BJ (cell line): ENCODE measurements at regions not wholly inside any gene's neighbourhood (a gene's known extent, or its start where the extent isn't known, plus 50 kb on each side); places are given as distances from the start of the nearest gene placed in this dataset.

Experiments used
- CTCF ChIA-PET: fragments of 350-600 bp; formaldehyde crosslinking; extraction: SDS; loops from one replicate; lab custom pipeline; 2021; ENCODE audit warnings: antibody characterized with exemption, inconsistent platforms; lab: Yijun Ruan, JAX
- POLR2A ChIA-PET: fragments of 300-600 bp; sonication (Branson Sonifier 250); formaldehyde crosslinking; extraction: SDS; loops from one replicate; lab custom pipeline; 2021; ENCODE audit warnings: antibody characterized with exemption; lab: Charles Lee
- DNase-seq: peaks from one replicate; pipeline ENCODE4 v3.0.0-alpha.2; 2011; ENCODE audit warnings: low read depth
- H3K27me3 ChIP-seq: 2 replicates; pipeline ENCODE4 v1.6.0; 2011; ENCODE audit warnings: low read length; ENCODE audit not compliant: control insufficient read depth, insufficient read depth
- H3K36me3 ChIP-seq: 2 replicates; pipeline ENCODE4 v1.5.1; 2011; ENCODE audit warnings: low read length; ENCODE audit not compliant: control insufficient read depth, insufficient read depth
- H3K4me3 ChIP-seq: 2 replicates; pipeline ENCODE4 v1.5.1; 2011; ENCODE audit warnings: low read depth, mild to moderate bottlenecking, control low read depth, low read length
- TF ChIP-seq, protein P1 (sequence below): IDR thresholded peaks from 2 replicates; pipeline ENCODE4 v1.5.1; 2011; ENCODE audit warnings: low read depth, mild to moderate bottlenecking, control low read depth, inconsistent platforms, low read length, moderate library complexity; ENCODE audit not compliant: insufficient read depth

DNA sequence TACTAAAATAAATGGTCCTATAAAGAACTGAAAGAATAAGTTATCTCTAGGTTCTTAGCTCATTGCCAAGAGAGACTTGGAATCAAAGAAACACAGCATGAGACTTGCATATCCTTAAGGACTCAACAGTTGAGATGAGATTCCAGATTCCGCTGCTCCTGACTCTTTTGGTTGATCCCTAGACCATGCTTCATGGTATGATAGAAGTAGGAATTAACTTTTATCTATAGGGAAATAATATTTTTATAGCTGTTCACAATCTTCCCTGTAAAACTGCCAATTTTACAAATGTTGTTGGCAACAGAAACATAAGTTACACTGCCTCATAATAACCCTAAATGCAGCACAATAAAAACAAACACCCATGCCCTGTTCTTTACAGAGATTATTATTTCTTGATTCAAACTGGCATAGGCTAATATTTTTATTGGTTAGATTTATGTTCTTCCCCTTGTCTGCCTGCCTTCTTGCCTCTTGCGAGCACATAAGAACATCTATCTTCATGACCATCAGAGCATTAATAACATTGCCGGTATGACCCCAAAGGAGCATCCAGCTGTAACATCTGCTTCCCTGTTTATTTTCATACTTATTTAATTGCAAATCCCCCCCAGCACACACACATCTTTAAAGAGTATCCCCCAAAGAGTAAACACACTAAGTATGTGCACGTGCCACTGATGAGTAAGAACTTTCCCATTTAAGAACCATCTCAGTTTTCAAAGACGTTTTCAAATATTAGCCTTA is 735.7 kb upstream of the SLC8A1 start:
- H3K4me3 ChIP-seq: no peak overlapping the region
- no peak for DNase-seq
- CTCF ChIA-PET: no interaction called here
- POLR2A ChIA-PET: no interaction called here
- H3K36me3 ChIP-seq: no peaks in the 10 kb centered on the region
- TF ChIP-seq, protein P1, sequence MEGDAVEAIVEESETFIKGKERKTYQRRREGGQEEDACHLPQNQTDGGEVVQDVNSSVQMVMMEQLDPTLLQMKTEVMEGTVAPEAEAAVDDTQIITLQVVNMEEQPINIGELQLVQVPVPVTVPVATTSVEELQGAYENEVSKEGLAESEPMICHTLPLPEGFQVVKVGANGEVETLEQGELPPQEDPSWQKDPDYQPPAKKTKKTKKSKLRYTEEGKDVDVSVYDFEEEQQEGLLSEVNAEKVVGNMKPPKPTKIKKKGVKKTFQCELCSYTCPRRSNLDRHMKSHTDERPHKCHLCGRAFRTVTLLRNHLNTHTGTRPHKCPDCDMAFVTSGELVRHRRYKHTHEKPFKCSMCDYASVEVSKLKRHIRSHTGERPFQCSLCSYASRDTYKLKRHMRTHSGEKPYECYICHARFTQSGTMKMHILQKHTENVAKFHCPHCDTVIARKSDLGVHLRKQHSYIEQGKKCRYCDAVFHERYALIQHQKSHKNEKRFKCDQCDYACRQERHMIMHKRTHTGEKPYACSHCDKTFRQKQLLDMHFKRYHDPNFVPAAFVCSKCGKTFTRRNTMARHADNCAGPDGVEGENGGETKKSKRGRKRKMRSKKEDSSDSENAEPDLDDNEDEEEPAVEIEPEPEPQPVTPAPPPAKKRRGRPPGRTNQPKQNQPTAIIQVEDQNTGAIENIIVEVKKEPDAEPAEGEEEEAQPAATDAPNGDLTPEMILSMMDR: no peak
- no peaks in the 10 kb centered on the region for H3K27me3 ChIP-seq

DNA sequence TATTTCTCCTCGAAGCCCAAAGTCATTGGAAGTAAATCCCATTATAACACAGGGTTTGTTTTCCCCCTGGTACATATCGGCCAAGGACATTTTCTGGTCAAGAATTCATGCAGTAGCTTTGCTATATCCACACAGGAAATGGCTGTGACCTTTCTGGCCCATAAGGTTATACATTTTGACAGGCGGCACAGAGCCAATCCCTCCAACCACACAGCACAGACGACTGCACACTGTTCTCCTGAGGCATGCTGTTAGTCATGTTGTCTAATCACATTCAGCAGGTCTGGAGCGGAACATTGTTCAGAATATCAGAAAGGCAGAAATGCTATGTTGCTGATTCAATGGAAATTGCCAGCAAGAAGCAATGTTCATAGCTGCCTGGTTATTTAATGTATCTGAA is 742.3 kb upstream of the SLC8A1 start:
- Histone ChIP-seq H3K27me3 (no peaks in the 10 kb centered on the region), H3K4me3 (no peak overlapping the region), H3K36me3 (no peaks in the 10 kb centered on the region)
- no peak for DNase-seq
- ChIA-PET POLR2A (no interaction called here), CTCF (no interaction called here)
- TF ChIP-seq, protein P1: no peak

DNA sequence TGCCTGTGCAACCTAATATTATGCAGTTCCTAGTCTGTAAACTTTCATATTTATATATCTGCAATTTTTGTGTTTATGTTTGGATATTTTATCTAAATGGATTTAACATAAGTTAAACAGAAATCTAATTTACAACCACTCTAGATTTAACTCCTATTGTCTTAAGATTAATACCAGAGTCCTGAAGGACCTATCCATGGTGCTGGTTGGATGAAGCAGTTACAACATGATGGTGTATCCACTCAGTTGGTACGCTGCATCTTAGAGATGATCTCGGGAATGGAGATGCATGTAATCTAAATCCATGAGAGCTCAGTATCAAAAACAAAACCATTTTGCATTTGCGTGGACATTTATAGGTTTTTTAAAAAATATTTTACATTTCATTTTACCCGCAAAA is 745.9 kb upstream of the SLC8A1 start:
- ChIA-PET POLR2A (no interaction called here), CTCF (no interaction called here)
- DNase-seq: no peak
- no peaks in the 10 kb centered on the region for H3K36me3 ChIP-seq
- TF ChIP-seq, protein P1: no peak
- no peaks in the 10 kb centered on the region for H3K27me3 ChIP-seq
- H3K4me3 ChIP-seq: no peak overlapping the region

DNA sequence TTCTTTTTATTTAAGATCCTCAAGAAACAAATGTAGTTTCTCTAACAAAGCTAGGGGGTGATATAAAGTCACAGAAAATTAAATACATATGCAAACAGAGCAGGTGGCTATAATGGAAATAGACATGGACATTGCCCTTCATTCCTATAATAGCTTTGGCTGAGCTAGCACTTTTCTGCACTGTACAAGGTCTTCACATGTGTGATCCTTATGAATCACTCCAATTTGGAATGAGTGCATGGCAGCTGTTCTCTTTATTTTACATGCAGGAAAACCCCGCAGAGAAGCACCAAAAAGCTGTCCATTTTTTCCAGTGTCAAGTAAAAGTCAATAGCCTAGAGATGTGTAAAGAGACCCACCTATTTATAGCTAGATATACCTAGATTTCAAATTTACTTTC is 747.4 kb upstream of the SLC8A1 start:
- CTCF ChIA-PET: no interaction called here
- H3K36me3 ChIP-seq: no peaks in the 10 kb centered on the region
- no peaks in the 10 kb centered on the region for H3K27me3 ChIP-seq
- TF ChIP-seq, protein P1: no peak
- POLR2A ChIA-PET: no interaction called here
- DNase-seq: no peak
- no peak overlapping the region for H3K4me3 ChIP-seq

DNA sequence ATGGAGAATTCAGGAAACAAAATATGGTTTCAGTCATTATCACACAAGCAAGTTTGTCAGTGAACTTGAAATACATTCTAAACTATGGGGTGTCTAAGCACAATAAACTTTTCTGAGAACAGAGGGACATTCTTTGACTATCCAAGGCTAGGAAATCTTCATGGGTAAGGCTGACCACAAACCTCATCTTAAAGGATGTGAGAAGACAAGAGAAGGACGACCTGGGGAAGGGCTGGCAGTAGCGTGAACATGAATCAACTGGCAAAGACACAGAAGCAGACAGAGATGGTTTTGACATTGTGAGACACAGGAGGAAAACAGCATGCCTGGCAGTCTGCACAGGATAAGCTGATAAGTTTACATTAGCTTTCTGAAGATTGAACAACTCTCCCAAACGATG is 752.4 kb upstream of the SLC8A1 start:
- TF ChIP-seq, protein P1: no peak
- no peaks in the 10 kb centered on the region for H3K27me3 ChIP-seq
- DNase-seq: no peak
- ChIA-PET POLR2A (no interaction called here), CTCF (no interaction called here)
- H3K4me3 ChIP-seq: no peak overlapping the region
- no peaks in the 10 kb centered on the region for H3K36me3 ChIP-seq
